ENCODE measurements at regions not wholly inside any gene's neighbourhood (a gene's known extent, or its start where the extent isn't known, plus 50 kb on each side); places are given as distances from the start of the nearest gene placed in this dataset.
A peak's percentile ranks its signal among the peaks of the same experiment; 100 is the strongest.

- DNase-seq (ENCODE audit: low spot score), result no peak
These were observed 198.5 kb downstream of the ATP23 start for GRCh38 chr12:58139894-58140293.

- DNase-seq (ENCODE audit: low spot score), result no peak
These were observed 199.0 kb downstream of the ATP23 start for GRCh38 chr12:58140395-58140794.

- no peak for DNase-seq (ENCODE audit: low spot score)
These were observed 201.6 kb downstream of the ATP23 start for GRCh38 chr12:58142991-58143390.

GRCh38 chr12:58143498-58143995 lies 202.2 kb downstream of the ATP23 start:
- DNase-seq (ENCODE audit: low spot score), result no peak

GRCh38 chr12:58148405-58148804 lies 207.0 kb downstream of the ATP23 start:
- DNase-seq (ENCODE audit: low spot score), result peak; percentile 86

- DNase-seq (ENCODE audit: low spot score), result no peak
These were observed 207.6 kb downstream of the ATP23 start for GRCh38 chr12:58148976-58149375.

GRCh38 chr12:58154359-58154758 lies 213.0 kb downstream of the ATP23 start:
- DNase-seq (ENCODE audit: low spot score), result no peak

GRCh38 chr12:58156697-58157096 lies 215.3 kb downstream of the ATP23 start:
- DNase-seq (ENCODE audit: low spot score), result no peak

- DNase-seq (ENCODE audit: low spot score), result no peak
These were observed 218.6 kb downstream of the ATP23 start for GRCh38 chr12:58159941-58160340.

GRCh38 chr12:58161773-58162172 lies 220.4 kb downstream of the ATP23 start:
- peak; percentile 37 for DNase-seq (ENCODE audit: low spot score)

GRCh38 chr12:58163021-58163420 lies 221.7 kb downstream of the ATP23 start:
- DNase-seq (ENCODE audit: low spot score), result no peak

GRCh38 chr12:58166643-58167042 lies 225.3 kb downstream of the ATP23 start:
- DNase-seq (ENCODE audit: low spot score), result no peak

- DNase-seq (ENCODE audit: low spot score), result no peak
These were observed 226.3 kb downstream of the ATP23 start for GRCh38 chr12:58167622-58168021.

GRCh38 chr12:58169826-58170225 lies 228.5 kb downstream of the ATP23 start:
- DNase-seq (ENCODE audit: low spot score), result no peak

- DNase-seq (ENCODE audit: low spot score), result no peak
These were observed 230.5 kb downstream of the ATP23 start for GRCh38 chr12:58171914-58172313.

GRCh38 chr12:58172433-58173073 lies 231.2 kb downstream of the ATP23 start:
- no peak for DNase-seq (ENCODE audit: low spot score)

- no peak for DNase-seq (ENCODE audit: low spot score)
These were observed 232.9 kb downstream of the ATP23 start for GRCh38 chr12:58174316-58174715.

- peak; percentile 51 for DNase-seq (ENCODE audit: low spot score)
These were observed 235.0 kb downstream of the ATP23 start for GRCh38 chr12:58176296-58176869.

GRCh38 chr12:58177366-58177765 lies 236.0 kb downstream of the ATP23 start:
- DNase-seq (ENCODE audit: low spot score), result no peak

GRCh38 chr12:58184212-58184611 lies 242.8 kb downstream of the ATP23 start:
- DNase-seq (ENCODE audit: low spot score), result no peak

GRCh38 chr12:58186401-58186800 lies 245.0 kb downstream of the ATP23 start:
- no peak for DNase-seq (ENCODE audit: low spot score)

- no peak for DNase-seq (ENCODE audit: low spot score)
These were observed 245.5 kb downstream of the ATP23 start for GRCh38 chr12:58186914-58187313.

GRCh38 chr12:58189030-58189429 lies 247.7 kb downstream of the ATP23 start:
- no peak for DNase-seq (ENCODE audit: low spot score)

GRCh38 chr12:58189893-58190292 lies 248.5 kb downstream of the ATP23 start:
- DNase-seq (ENCODE audit: low spot score), result no peak

All from kidney tubule cell (primary cell).